ENCODE measurements at regions not wholly inside any gene's neighbourhood (a gene's known extent, or its start where the extent isn't known, plus 50 kb on each side); places are given as distances from the start of the nearest gene placed in this dataset.

- TF ChIP-seq CTCF (IDR thresholded peaks at IDR 0.05; ENCODE audit: low read depth, low read length, missing input control) (no peak), TAF1 (conservative IDR thresholded peaks at IDR 0.05) (no peak), JUND (IDR thresholded peaks at IDR 0.05) (no peak), RAD21 (IDR thresholded peaks at IDR 0.05) (no peak), EGR1 (IDR thresholded peaks at IDR 0.05; ENCODE audit: low read depth in 2 of 2) (no peak), ZBTB33 (IDR thresholded peaks at IDR 0.05) (no peak)
These were observed 216.5 kb upstream of the FN1 start for GRCh38 chr2:215652388-215652787.

Data from liver (tissue), 3 donors.